Hepatocyte (in vitro differentiated cells): ENCODE measurements at regions not wholly inside any gene's neighbourhood (a gene's known extent, or its start where the extent isn't known, plus 50 kb on each side); places are given as distances from the start of the nearest gene placed in this dataset.

Experiments used
- DNase-seq: peaks from one replicate; pipeline ENCODE4 v3.0.0-alpha.2; 2016; ENCODE audit warnings: low spot score
- H2AFZ ChIP-seq: fragments of 200-600 bp; sonication (generic); 2 replicates; pipeline ENCODE4 v1.6.0; 2016; ENCODE audit warnings: antibody characterized with exemption, mild to moderate bottlenecking
- H3K27ac ChIP-seq: fragments of 200-600 bp; sonication (generic); 2 replicates; pipeline ENCODE4 v1.5.1; 2016; ENCODE audit warnings: mild to moderate bottlenecking
- H3K27me3 ChIP-seq: fragments of 200-600 bp; sonication (generic); 2 replicates; pipeline ENCODE4 v1.6.1; 2016
- H3K36me3 ChIP-seq: fragments of 200-600 bp; sonication (generic); replicated peaks from 2 replicates; pipeline ENCODE4 v1.5.1; 2016; ENCODE audit warnings: low read depth; ENCODE audit not compliant: insufficient read depth
- H3K4me1 ChIP-seq: fragments of 200-600 bp; sonication (generic); 2 replicates; pipeline ENCODE4 v1.5.1; 2016; ENCODE audit warnings: mild to moderate bottlenecking, moderate library complexity; ENCODE audit not compliant: insufficient read depth
- H3K4me2 ChIP-seq: fragments of 200-600 bp; sonication (generic); 2 replicates; pipeline ENCODE4 v1.6.0; 2016
- H3K4me3 ChIP-seq: fragments of 200-600 bp; sonication (generic); 2 replicates; pipeline ENCODE4 v1.5.1; 2016; ENCODE audit warnings: mild to moderate bottlenecking
- H3K79me2 ChIP-seq: fragments of 200-600 bp; sonication (generic); 2 replicates; pipeline ENCODE4 v1.6.0; 2017; ENCODE audit warnings: mild to moderate bottlenecking
- H3K9me2 ChIP-seq: fragments of 200-600 bp; sonication (generic); replicated peaks from 2 replicates; pipeline ENCODE4 v1.6.0; 2017; ENCODE audit warnings: mild to moderate bottlenecking; ENCODE audit not compliant: insufficient read depth
- H3K9me3 ChIP-seq: fragments of 200-600 bp; sonication (generic); 2 replicates; pipeline ENCODE4 v1.5.1; 2016; ENCODE audit warnings: low read depth, mild to moderate bottlenecking
- H4K20me1 ChIP-seq: fragments of 200-600 bp; sonication (generic); 2 replicates; pipeline ENCODE4 v1.6.0; 2016; ENCODE audit warnings: mild to moderate bottlenecking; ENCODE audit not compliant: insufficient read depth, poor library complexity, severe bottlenecking
- CTCF ChIP-seq: fragments of 200-600 bp; sonication (generic); IDR thresholded peaks from 2 replicates; pipeline ENCODE4 v1.5.1; 2016; ENCODE audit warnings: antibody characterized with exemption, mild to moderate bottlenecking; ENCODE audit not compliant: poor library complexity
- EZH2 ChIP-seq: fragments of 200-600 bp; sonication (generic); IDR thresholded peaks from 2 replicates; pipeline ENCODE4 v1.6.1; 2016; ENCODE audit warnings: antibody characterized with exemption, mild to moderate bottlenecking, borderline replicate concordance
- EZH2phosphoT487 ChIP-seq: fragments of 200-600 bp; sonication (generic); IDR thresholded peaks from one replicate; pipeline ENCODE4 v1.6.1; 2018; ENCODE audit warnings: antibody characterized with exemption, mild to moderate bottlenecking, low read depth, moderate library complexity; ENCODE audit not compliant: unreplicated experiment, severe bottlenecking
- WGBS: methylation state at CpG from one replicate; pipeline ENCODE4 v1.1.6; 2016; ENCODE audit warnings: low lambda C conversion rate; ENCODE audit errors: missing lambda C conversion rate; 5-methylcytosine and 5-hydroxymethylcytosine counted together

DNA sequence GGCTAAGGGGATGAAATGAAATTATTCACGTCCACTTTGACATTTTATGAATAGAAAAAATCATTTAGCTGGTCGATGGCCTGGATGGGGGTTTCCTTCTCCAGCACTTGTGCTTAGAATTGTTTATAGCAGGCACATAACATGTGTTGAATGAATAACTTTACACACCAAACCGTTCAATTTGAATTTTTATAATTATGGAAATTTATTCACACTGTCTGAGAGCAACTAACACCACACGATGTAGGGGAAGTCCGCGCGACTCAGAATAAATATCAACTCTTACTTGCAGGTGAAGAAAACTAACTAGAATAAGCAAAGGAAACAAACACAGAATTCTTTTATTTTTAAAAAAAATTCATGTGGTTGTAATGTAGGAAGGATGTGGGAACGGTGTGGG, 81.3 kb downstream of the MINAR1 start:
- Histone ChIP-seq H3K36me3 (no peaks in the 10 kb centered on the region), H3K79me2 (no peaks in the 10 kb centered on the region), H4K20me1 (no peaks in the 10 kb centered on the region), H3K4me1 (no peaks in the 10 kb centered on the region), H3K4me3 (no peak overlapping the region), H3K9me2 (no peaks in the 10 kb centered on the region), H3K27ac (no peak overlapping the region), H3K27me3 (no peaks in the 10 kb centered on the region), H2AFZ (no peak overlapping the region), H3K4me2 (no peak overlapping the region), H3K9me3 (no peaks in the 10 kb centered on the region)
- no peak for DNase-seq
- TF ChIP-seq EZH2phosphoT487, result no peak
- TF ChIP-seq EZH2, result no peak
- no peak for TF ChIP-seq CTCF
- WGBS, result 94% methylated on average over 8 of the region's 8 CpGs

GRCh38 chr15:79513940-79514339, 81.8 kb downstream of the MINAR1 start:
- no peak for TF ChIP-seq CTCF
- no peak for TF ChIP-seq EZH2
- no peak for TF ChIP-seq EZH2phosphoT487

GRCh38 chr15:79515300-79516027, 83.3 kb downstream of the MINAR1 start:
- Histone ChIP-seq H3K27me3 (no peaks in the 10 kb centered on the region), H2AFZ (no peak overlapping the region), H3K4me1 (no peaks in the 10 kb centered on the region), H3K36me3 (no peaks in the 10 kb centered on the region), H4K20me1 (no peaks in the 10 kb centered on the region), H3K79me2 (no peaks in the 10 kb centered on the region), H3K4me3 (no peak overlapping the region), H3K4me2 (no peak overlapping the region), H3K27ac (no peak overlapping the region), H3K9me3 (no peaks in the 10 kb centered on the region), H3K9me2 (no peaks in the 10 kb centered on the region)
- DNase-seq, result no peak
- TF ChIP-seq CTCF (no peak), EZH2phosphoT487 (no peak)
- 84% methylated on average over 7 of the region's 7 CpGs for WGBS

More at GRCh38 chr15:79513940-79514339, 81.8 kb downstream of the MINAR1 start:
- no peaks in the 10 kb centered on the region for H4K20me1 ChIP-seq
- no peaks in the 10 kb centered on the region for H3K79me2 ChIP-seq
- no peak overlapping the region for H3K4me2 ChIP-seq
- no peaks in the 10 kb centered on the region for H3K4me1 ChIP-seq
- 98% methylated on average over 5 of the region's 5 CpGs for WGBS
- H3K4me3 ChIP-seq, result no peak overlapping the region
- no peaks in the 10 kb centered on the region for H3K27me3 ChIP-seq
- H3K9me3 ChIP-seq, result no peaks in the 10 kb centered on the region
- H3K36me3 ChIP-seq, result no peaks in the 10 kb centered on the region
- H3K27ac ChIP-seq, result no peak overlapping the region
- H2AFZ ChIP-seq, result no peak overlapping the region
- DNase-seq, result no peak
- H3K9me2 ChIP-seq, result no peaks in the 10 kb centered on the region
